Osteoblast (primary cell): ENCODE measurements at regions not wholly inside any gene's neighbourhood (a gene's known extent, or its start where the extent isn't known, plus 50 kb on each side); places are given as distances from the start of the nearest gene placed in this dataset.

Experiments used
- DNase-seq: peaks from one replicate; pipeline ENCODE4 v3.0.0; 2011; ENCODE audit warnings: low spot score, mixed read lengths; ENCODE audit not compliant: insufficient read length; ENCODE audit errors: missing footprints
- H2AFZ ChIP-seq: 2 replicates; pipeline ENCODE4 v1.6.0; 2011; ENCODE audit warnings: mild to moderate bottlenecking, low read length
- H3K27ac ChIP-seq: 2 replicates; pipeline ENCODE4 v1.5.1; 2011; ENCODE audit warnings: mild to moderate bottlenecking, low read depth, low read length, moderate library complexity
- H3K27me3 ChIP-seq: 2 replicates; pipeline ENCODE4 v1.6.0; 2012; ENCODE audit warnings: mild to moderate bottlenecking, control low read depth, inconsistent platforms, low read length, moderate library complexity; ENCODE audit not compliant: insufficient read depth
- H3K36me3 ChIP-seq: 2 replicates; pipeline ENCODE4 v1.5.1; 2011; ENCODE audit warnings: mild to moderate bottlenecking, low read length, control low read depth, moderate library complexity; ENCODE audit not compliant: insufficient read depth
- H3K4me1 ChIP-seq: 2 replicates; pipeline ENCODE4 v1.5.1; 2011; ENCODE audit warnings: mild to moderate bottlenecking, low read length, control low read depth, moderate library complexity; ENCODE audit not compliant: insufficient read depth
- H3K4me2 ChIP-seq: 2 replicates; pipeline ENCODE4 v1.6.0; 2011; ENCODE audit warnings: mild to moderate bottlenecking, low read length; ENCODE audit not compliant: insufficient read depth
- H3K4me3 ChIP-seq: fragments of 200-600 bp; sonication (generic); 3 replicates; pipeline ENCODE4 v1.5.1; 2012; ENCODE audit warnings: mild to moderate bottlenecking, low read length, inconsistent platforms; ENCODE audit not compliant: insufficient read depth
- H3K79me2 ChIP-seq: 2 replicates; pipeline ENCODE4 v1.6.0; 2012; ENCODE audit warnings: mild to moderate bottlenecking, low read length, control low read depth, inconsistent platforms; ENCODE audit not compliant: insufficient read depth
- H3K9me3 ChIP-seq: 2 replicates; pipeline ENCODE4 v1.5.1; 2011; ENCODE audit warnings: low read depth, low read length, control low read depth
- H4K20me1 ChIP-seq: 2 replicates; pipeline ENCODE4 v1.6.0; 2012; ENCODE audit warnings: mild to moderate bottlenecking, low read length, control low read depth; ENCODE audit not compliant: insufficient read depth
- TF ChIP-seq, protein P1 (sequence below): IDR thresholded peaks from 2 replicates; pipeline ENCODE4 v1.5.1; 2011; ENCODE audit warnings: mild to moderate bottlenecking, low read depth, low read length, moderate library complexity; ENCODE audit errors: extremely low read depth

GRCh38 chr5:96125231-96125891 is 163.7 kb upstream of the ELL2 start:
- TF ChIP-seq, protein P1, sequence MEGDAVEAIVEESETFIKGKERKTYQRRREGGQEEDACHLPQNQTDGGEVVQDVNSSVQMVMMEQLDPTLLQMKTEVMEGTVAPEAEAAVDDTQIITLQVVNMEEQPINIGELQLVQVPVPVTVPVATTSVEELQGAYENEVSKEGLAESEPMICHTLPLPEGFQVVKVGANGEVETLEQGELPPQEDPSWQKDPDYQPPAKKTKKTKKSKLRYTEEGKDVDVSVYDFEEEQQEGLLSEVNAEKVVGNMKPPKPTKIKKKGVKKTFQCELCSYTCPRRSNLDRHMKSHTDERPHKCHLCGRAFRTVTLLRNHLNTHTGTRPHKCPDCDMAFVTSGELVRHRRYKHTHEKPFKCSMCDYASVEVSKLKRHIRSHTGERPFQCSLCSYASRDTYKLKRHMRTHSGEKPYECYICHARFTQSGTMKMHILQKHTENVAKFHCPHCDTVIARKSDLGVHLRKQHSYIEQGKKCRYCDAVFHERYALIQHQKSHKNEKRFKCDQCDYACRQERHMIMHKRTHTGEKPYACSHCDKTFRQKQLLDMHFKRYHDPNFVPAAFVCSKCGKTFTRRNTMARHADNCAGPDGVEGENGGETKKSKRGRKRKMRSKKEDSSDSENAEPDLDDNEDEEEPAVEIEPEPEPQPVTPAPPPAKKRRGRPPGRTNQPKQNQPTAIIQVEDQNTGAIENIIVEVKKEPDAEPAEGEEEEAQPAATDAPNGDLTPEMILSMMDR = no peak
- peak overlapping the region; percentile 8 for H3K27ac ChIP-seq
- peak overlapping the region; percentile 58 for H2AFZ ChIP-seq
- H4K20me1 ChIP-seq = no peaks in the 10 kb centered on the region
- H3K4me3 ChIP-seq = no peak overlapping the region
- H3K9me3 ChIP-seq = no peaks in the 10 kb centered on the region
- no peaks in the 10 kb centered on the region for H3K27me3 ChIP-seq
- H3K79me2 ChIP-seq = no peaks in the 10 kb centered on the region
- H3K36me3 ChIP-seq = no peaks in the 10 kb centered on the region
- peak overlapping the region; percentile 49 for H3K4me2 ChIP-seq
- peaks cover 30% of the 10 kb centered on the region for H3K4me1 ChIP-seq
- DNase-seq = no peak

DNA sequence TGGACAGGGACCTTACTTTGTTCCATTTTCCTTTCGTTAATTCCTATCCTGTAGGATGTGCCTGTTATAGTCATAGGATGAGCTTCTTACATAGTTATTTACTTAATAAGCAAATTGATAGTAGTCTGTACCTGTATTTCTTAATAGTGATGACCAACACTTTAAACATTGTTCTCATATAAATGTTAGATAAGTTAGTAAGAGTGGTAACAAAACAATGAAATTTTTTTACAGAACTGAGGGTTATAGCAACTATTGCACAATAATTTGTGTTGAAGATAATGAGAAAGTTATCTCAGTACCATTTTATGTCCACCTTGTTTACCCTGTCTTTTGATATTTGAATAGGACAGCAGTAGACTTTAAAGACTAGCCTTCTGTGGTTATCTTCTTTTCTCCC is 162.9 kb upstream of the ELL2 start:
- no peaks in the 10 kb centered on the region for H3K9me3 ChIP-seq
- H3K36me3 ChIP-seq = no peaks in the 10 kb centered on the region
- no peak overlapping the region for H3K27ac ChIP-seq
- no peak overlapping the region for H3K4me3 ChIP-seq
- H3K4me2 ChIP-seq = no peak overlapping the region
- peaks cover 30% of the 10 kb centered on the region for H3K4me1 ChIP-seq
- no peak overlapping the region for H2AFZ ChIP-seq
- TF ChIP-seq, protein P1 = no peak
- DNase-seq = no peak
- H3K27me3 ChIP-seq = no peaks in the 10 kb centered on the region
- H4K20me1 ChIP-seq = no peaks in the 10 kb centered on the region
- H3K79me2 ChIP-seq = no peaks in the 10 kb centered on the region

GRCh38 chr5:96123418-96123817 is 161.8 kb upstream of the ELL2 start:
- no peak overlapping the region for H3K4me3 ChIP-seq
- TF ChIP-seq, protein P1 = no peak
- H3K79me2 ChIP-seq = no peaks in the 10 kb centered on the region
- no peaks in the 10 kb centered on the region for H3K27me3 ChIP-seq
- H3K4me2 ChIP-seq = no peak overlapping the region
- H2AFZ ChIP-seq = no peak overlapping the region
- H3K4me1 ChIP-seq = peaks cover 35% of the 10 kb centered on the region
- H3K9me3 ChIP-seq = no peaks in the 10 kb centered on the region
- no peaks in the 10 kb centered on the region for H4K20me1 ChIP-seq
- no peak for DNase-seq
- no peaks in the 10 kb centered on the region for H3K36me3 ChIP-seq
- H3K27ac ChIP-seq = no peak overlapping the region

DNA sequence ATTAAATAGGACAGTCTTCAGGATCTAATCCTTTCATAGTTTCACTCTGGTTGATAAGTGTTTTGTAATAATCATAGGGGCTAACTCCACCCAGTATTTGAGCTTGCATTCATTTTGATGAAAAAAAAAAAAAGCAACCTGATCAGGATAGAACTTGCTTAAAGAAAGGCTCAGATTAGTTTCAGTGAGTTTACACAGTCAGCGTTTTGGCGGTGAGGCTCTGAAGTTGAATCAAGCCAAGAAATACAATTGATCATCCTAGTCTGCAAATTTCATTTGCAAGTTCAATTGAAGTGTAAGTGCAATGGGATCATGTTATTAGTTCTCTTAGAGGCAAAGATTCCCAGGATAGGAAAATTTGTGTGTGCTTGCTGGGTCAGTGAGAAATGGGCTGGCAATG is 159.7 kb upstream of the ELL2 start:
- H3K27ac ChIP-seq = no peak overlapping the region
- TF ChIP-seq, protein P1 = no peak
- no peaks in the 10 kb centered on the region for H3K27me3 ChIP-seq
- H3K79me2 ChIP-seq = no peaks in the 10 kb centered on the region
- H2AFZ ChIP-seq = no peak overlapping the region
- H3K4me1 ChIP-seq = peaks cover 43% of the 10 kb centered on the region
- no peak overlapping the region for H3K4me3 ChIP-seq
- no peaks in the 10 kb centered on the region for H4K20me1 ChIP-seq
- no peak overlapping the region for H3K4me2 ChIP-seq
- DNase-seq = no peak
- no peaks in the 10 kb centered on the region for H3K36me3 ChIP-seq
- no peaks in the 10 kb centered on the region for H3K9me3 ChIP-seq
